Esophagus squamous epithelium (tissue), 4 donors: ENCODE measurements at regions not wholly inside any gene's neighbourhood (a gene's known extent, or its start where the extent isn't known, plus 50 kb on each side); places are given as distances from the start of the nearest gene placed in this dataset.

Experiments
- POLR2A ChIP-seq, 4 donors: fragments of 450-650 bp; IDR thresholded peaks; one replicate each; pipeline ENCODE4 v1.6.1; 2017; ENCODE audit warnings: antibody characterized with exemption in 4 of 4, mild to moderate bottlenecking in 4 of 4, moderate library complexity in 3 of 4
- TF ChIP-seq, protein P1 (sequence below), 6 experiments: fragments of 450-650 bp in 4 of 6; fragments of 200-600 bp in 2 of 6; sonication (generic) in 2 of 6; IDR thresholded peaks; one replicate each; pipeline ENCODE4 v1.5.1; 2016 to 2019; ENCODE audit warnings: antibody characterized with exemption in 6 of 6, mild to moderate bottlenecking in 4 of 6, moderate library complexity in 4 of 6

DNA sequence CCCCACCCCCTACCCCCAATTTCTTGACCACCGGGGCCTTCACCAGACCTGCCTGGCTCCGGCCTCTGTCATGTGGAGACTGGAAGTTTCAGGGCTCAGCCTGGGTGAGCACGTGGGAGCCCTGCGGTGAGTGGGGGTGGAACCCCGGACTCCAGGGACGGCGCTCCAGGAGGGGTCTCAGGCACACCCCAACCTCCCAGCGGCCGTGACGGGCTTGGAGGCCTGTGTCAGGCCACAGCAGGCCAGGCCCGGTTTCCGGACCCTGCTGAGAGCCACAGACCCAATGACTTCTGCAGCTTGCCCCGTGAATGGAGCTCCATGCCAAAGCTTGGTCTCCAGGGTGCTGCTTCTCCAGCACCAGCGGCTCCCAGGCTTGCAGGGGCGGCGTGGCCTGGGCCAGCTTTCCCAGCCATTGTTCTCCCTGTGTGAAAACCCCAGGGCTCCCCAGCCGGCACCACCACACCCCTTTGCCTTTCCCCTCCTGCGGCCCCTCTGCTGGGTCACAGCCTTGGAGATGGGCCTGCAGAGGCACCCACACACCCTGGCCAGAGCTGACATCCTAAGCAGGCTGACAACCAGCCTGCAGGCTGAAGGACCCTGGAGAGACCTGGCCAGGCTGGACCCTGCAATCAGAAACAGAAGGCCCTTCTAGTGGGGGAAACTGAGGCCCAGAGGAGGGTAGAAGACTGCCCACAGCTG lies 186.2 kb upstream of the C14orf180 start:
- TF ChIP-seq, protein P1, sequence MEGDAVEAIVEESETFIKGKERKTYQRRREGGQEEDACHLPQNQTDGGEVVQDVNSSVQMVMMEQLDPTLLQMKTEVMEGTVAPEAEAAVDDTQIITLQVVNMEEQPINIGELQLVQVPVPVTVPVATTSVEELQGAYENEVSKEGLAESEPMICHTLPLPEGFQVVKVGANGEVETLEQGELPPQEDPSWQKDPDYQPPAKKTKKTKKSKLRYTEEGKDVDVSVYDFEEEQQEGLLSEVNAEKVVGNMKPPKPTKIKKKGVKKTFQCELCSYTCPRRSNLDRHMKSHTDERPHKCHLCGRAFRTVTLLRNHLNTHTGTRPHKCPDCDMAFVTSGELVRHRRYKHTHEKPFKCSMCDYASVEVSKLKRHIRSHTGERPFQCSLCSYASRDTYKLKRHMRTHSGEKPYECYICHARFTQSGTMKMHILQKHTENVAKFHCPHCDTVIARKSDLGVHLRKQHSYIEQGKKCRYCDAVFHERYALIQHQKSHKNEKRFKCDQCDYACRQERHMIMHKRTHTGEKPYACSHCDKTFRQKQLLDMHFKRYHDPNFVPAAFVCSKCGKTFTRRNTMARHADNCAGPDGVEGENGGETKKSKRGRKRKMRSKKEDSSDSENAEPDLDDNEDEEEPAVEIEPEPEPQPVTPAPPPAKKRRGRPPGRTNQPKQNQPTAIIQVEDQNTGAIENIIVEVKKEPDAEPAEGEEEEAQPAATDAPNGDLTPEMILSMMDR (IDR thresholded peaks at IDR 0.05): no peak
- no peak for TF ChIP-seq POLR2A (IDR thresholded peaks at IDR 0.05)
